ENCODE measurements at regions not wholly inside any gene's neighbourhood (a gene's known extent, or its start where the extent isn't known, plus 50 kb on each side); places are given as distances from the start of the nearest gene placed in this dataset.

DNA sequence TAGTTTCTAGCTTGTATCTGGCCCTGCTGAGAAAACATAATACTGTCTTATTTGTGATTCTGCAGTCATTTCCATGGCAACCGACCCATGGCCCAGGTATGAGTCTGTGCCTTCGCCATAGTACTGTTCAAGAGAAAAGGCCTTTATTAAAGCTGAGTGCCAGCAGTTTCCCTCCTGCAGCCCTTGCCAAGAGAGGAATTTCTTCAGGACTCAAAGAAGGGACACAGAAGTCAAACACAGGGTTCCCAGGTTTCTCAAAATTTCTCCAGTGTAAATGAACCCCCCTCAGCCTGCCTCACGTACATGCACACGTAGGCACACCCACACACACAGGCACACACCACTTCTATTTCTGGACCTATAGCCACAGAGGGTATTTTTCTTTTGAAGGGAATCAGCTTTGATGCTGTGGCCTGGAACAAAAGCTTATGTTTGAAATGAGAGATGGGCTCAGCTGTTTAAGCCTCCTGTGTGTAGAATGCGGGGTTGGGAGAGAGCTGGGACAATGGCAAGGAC is 269.2 kb downstream of the PDCD6IP start (continued):
- no peak for TF ChIP-seq SMARCA5 (IDR thresholded peaks at IDR 0.05)
- no peak for TF ChIP-seq HCFC1 (IDR thresholded peaks at IDR 0.05; ENCODE audit: low read length)
- peak; percentile 66; the same call in 1 of the 2 replicates for TF ChIP-seq BCL11A (IDR thresholded peaks at IDR 0.05; ENCODE audit: low read depth, low read length)
- TF ChIP-seq CREB1 (IDR thresholded peaks at IDR 0.05; ENCODE audit: low read depth), result peak; percentile 40; the same call in 1 of the 2 replicates
- TF ChIP-seq MYC (IDR thresholded peaks at IDR 0.05; ENCODE audit: insufficient read depth, insufficient read length, insufficient replicate concordance, low read length, severe bottlenecking), result no peak
- no peak for TF ChIP-seq SIX5 (IDR thresholded peaks at IDR 0.05; ENCODE audit: low read depth, low read length, severe bottlenecking)
- peak; percentile 32; the same call in 1 of the 2 replicates for TF ChIP-seq MTA2 (IDR thresholded peaks at IDR 0.05; ENCODE audit: low read depth)
- TF ChIP-seq YBX1 (IDR thresholded peaks at IDR 0.05), result no peak
- no peak for TF ChIP-seq GATAD2B (conservative IDR thresholded peaks at IDR 0.05; ENCODE audit: low read depth)
- TF ChIP-seq POLR2A (IDR thresholded peaks at IDR 0.05; ENCODE audit: low read depth, low read length), result no peak
- peak; percentile 43 for TF ChIP-seq SP1 (IDR thresholded peaks at IDR 0.05; ENCODE audit: low read depth, low read length)
- peak; percentile 89; the same call in 1 of the 2 replicates for TF ChIP-seq MEF2A (IDR thresholded peaks at IDR 0.05; ENCODE audit: insufficient read depth, low read depth, low read length)
- no peak for TF ChIP-seq DPF2 (IDR thresholded peaks at IDR 0.05)
- no peak for TF ChIP-seq IRF4 (IDR thresholded peaks at IDR 0.05; ENCODE audit: low read depth, low read length)

DNA sequence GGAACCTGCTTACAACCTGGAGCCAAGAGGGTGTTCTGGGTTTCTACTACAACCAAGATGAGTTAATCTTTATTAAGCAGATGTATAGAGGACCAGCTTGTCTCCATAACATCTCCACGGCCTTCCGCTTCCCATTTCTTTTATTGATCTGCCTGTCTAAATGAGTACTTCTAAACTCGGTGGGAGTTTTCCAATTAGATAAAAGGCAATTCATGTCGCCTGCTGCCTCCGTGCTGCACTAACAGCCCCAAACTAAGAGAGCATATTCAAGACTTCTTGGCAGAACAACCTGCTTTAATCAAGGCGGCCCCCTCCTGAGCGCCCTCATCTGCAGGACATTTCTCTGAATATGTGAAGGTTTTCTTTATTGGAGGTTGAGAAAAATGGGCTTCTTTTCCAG is 270.1 kb downstream of the PDCD6IP start:
- no peak overlapping the region for H2AFZ ChIP-seq (ENCODE audit: control insufficient read depth, low read depth, low read length)
- no peak overlapping the region for H3K27ac ChIP-seq (ENCODE audit: control insufficient read depth, insufficient read depth)
- peaks cover 26% of the 10 kb centered on the region for H3K4me1 ChIP-seq (ENCODE audit: control insufficient read depth, insufficient read depth, low read length)
- RAD21 ChIA-PET (ENCODE audit: unreplicated experiment), result no interaction called here
- POLR2A ChIA-PET, result interaction anchor here (1.0 kb wide), 1 partner anchor 50 kb away, joined by 3 read pairs; no protein-coding TSS in a partner anchor
- BruUV-seq (replicated peaks), result no TSS peak
- no peaks in the 10 kb centered on the region; the same call in 2 of the 3 replicates for H3K9me3 ChIP-seq (replicated peaks; ENCODE audit: control insufficient read depth, insufficient read depth, low read length)
- no peaks in the 10 kb centered on the region for H3K36me3 ChIP-seq (ENCODE audit: control insufficient read depth in 2 of 2, insufficient read depth in 2 of 2, low read length in 1 of 2)
- in situ Hi-C loops (cut with MboI), result no loop called here
- H3K79me2 ChIP-seq (ENCODE audit: control insufficient read depth, insufficient read depth, low read length), result no peaks in the 10 kb centered on the region
- H3K9ac ChIP-seq (ENCODE audit: control insufficient read depth, insufficient read depth, low read length), result no peak overlapping the region
- no peak overlapping the region for H3K4me2 ChIP-seq (ENCODE audit: control insufficient read depth, insufficient read depth)
- CTCF ChIA-PET, result no interaction called here
- FAIRE-seq (no peak), DNase-seq (ENCODE audit: low read depth, low spot score) (no peak), ATAC-seq (no peak)
- 91% methylated on average over 7 of the region's 7 CpGs for WGBS (ENCODE audit: insufficient coverage, insufficient replicate concordance, low lambda C conversion rate, missing lambda C conversion rate)
- SMC1A ChIA-PET (ENCODE audit: uncharacterized antibody, unreplicated experiment), result no interaction called here
- no peak overlapping the region for H3K4me3 ChIP-seq
- H3K27me3 ChIP-seq (replicated peaks in 1 of 2; ENCODE audit: control insufficient read depth in 2 of 2, insufficient read depth in 2 of 2, low read length in 1 of 2), result no peaks in the 10 kb centered on the region
- TF ChIP-seq, protein P1, sequence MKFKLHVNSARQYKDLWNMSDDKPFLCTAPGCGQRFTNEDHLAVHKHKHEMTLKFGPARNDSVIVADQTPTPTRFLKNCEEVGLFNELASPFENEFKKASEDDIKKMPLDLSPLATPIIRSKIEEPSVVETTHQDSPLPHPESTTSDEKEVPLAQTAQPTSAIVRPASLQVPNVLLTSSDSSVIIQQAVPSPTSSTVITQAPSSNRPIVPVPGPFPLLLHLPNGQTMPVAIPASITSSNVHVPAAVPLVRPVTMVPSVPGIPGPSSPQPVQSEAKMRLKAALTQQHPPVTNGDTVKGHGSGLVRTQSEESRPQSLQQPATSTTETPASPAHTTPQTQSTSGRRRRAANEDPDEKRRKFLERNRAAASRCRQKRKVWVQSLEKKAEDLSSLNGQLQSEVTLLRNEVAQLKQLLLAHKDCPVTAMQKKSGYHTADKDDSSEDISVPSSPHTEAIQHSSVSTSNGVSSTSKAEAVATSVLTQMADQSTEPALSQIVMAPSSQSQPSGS (IDR thresholded peaks at IDR 0.05; ENCODE audit: low read length), result no peak
- no peak for TF ChIP-seq YY1 (IDR thresholded peaks at IDR 0.05; ENCODE audit: low read depth, low read length)
- TF ChIP-seq FOXM1 (IDR thresholded peaks at IDR 0.05; ENCODE audit: low read depth, low read length), result no peak
- TF ChIP-seq SMAD5 (IDR thresholded peaks at IDR 0.05; ENCODE audit: low read depth), result no peak
- no peak for TF ChIP-seq ZBED1 (IDR thresholded peaks at IDR 0.05; ENCODE audit: borderline replicate concordance)
- TF ChIP-seq SPI1 (IDR thresholded peaks at IDR 0.05; ENCODE audit: borderline replicate concordance, insufficient read depth, low read depth, low read length), result no peak
- TF ChIP-seq, protein P2, sequence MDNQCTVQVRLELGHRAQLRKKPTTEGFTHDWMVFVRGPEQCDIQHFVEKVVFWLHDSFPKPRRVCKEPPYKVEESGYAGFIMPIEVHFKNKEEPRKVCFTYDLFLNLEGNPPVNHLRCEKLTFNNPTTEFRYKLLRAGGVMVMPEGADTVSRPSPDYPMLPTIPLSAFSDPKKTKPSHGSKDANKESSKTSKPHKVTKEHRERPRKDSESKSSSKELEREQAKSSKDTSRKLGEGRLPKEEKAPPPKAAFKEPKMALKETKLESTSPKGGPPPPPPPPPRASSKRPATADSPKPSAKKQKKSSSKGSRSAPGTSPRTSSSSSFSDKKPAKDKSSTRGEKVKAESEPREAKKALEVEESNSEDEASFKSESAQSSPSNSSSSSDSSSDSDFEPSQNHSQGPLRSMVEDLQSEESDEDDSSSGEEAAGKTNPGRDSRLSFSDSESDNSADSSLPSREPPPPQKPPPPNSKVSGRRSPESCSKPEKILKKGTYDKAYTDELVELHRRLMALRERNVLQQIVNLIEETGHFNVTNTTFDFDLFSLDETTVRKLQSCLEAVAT (IDR thresholded peaks at IDR 0.05), result no peak
- TF ChIP-seq RAD51 (IDR thresholded peaks at IDR 0.05), result no peak
- H4K20me1 ChIP-seq (ENCODE audit: control insufficient read depth, insufficient read depth), result no peaks in the 10 kb centered on the region
- intact Hi-C loops (cut with micrococcal nuclease; ENCODE audit: unreplicated experiment), result no loop called here
